Endothelial cell of umbilical vein (primary cell): ENCODE measurements at regions not wholly inside any gene's neighbourhood (a gene's known extent, or its start where the extent isn't known, plus 50 kb on each side); places are given as distances from the start of the nearest gene placed in this dataset.

Experiments used
- BruUV-seq: library from RNA; stranded (reverse); fragments of 400-500 nt; replicated peaks from 2 replicates; lab custom pipeline; 2021; lab: Mats Ljungman, UMichigan
- CTCF ChIA-PET: fragments of 300-600, 350-600 bp; sonication (Branson Sonifier 250); formaldehyde crosslinking; loops from one replicate; lab custom pipeline; 2021; ENCODE audit warnings: antibody characterized with exemption, inconsistent platforms; lab: Charles Lee
- POLR2A ChIA-PET: fragments of 300-600, 350-600 bp; sonication (Branson Sonifier 250); formaldehyde crosslinking; loops from one replicate; lab custom pipeline; 2021; ENCODE audit warnings: antibody characterized with exemption, inconsistent platforms; lab: Charles Lee
- DNase-seq: peaks from one replicate; pipeline ENCODE4 v3.0.0-alpha.2; 2011; ENCODE audit warnings: low read depth, low spot score
- FAIRE-seq: peaks from 2 replicates; lab custom pipeline; 2011; peaks lifted over from hg19 to GRCh38; lab: Jason Lieb, UNC
- H2AFZ ChIP-seq: 2 replicates; pipeline ENCODE4 v1.6.0; 2012; ENCODE audit warnings: low read depth, low read length, control low read depth, inconsistent platforms
- H3K27ac ChIP-seq: 2 replicates; pipeline ENCODE4 v1.5.1; 2011; ENCODE audit warnings: low read depth, mild to moderate bottlenecking, control low read depth, low read length, moderate library complexity; ENCODE audit not compliant: insufficient read depth
- H3K27me3 ChIP-seq, 2 experiments: 2 replicates each; pipeline versions ENCODE4 v1.6.0 to v1.6.1; 2011; ENCODE audit warnings: low read length in 2 of 2, mixed read lengths in 1 of 2; ENCODE audit not compliant: control insufficient read depth in 2 of 2, insufficient read depth in 2 of 2
- H3K36me3 ChIP-seq, 2 experiments: 2 replicates in 1 of 2; 3 replicates in 1 of 2; pipeline ENCODE4 v1.5.1; 2011; ENCODE audit warnings: low read length in 2 of 2, mild to moderate bottlenecking in 1 of 2, moderate library complexity in 1 of 2; ENCODE audit not compliant: control insufficient read depth in 2 of 2, insufficient read depth in 2 of 2; ENCODE audit errors: extremely low read depth in 1 of 2
- H3K4me1 ChIP-seq: 3 replicates; pipeline ENCODE4 v1.5.1; 2011; ENCODE audit warnings: mild to moderate bottlenecking, low read length; ENCODE audit not compliant: control insufficient read depth, insufficient read depth; ENCODE audit errors: extremely low read depth
- H3K4me2 ChIP-seq: 2 replicates; pipeline ENCODE4 v1.6.1; 2011; ENCODE audit warnings: low read length, control low read depth, mixed read lengths; ENCODE audit not compliant: insufficient read depth
- H3K4me3 ChIP-seq, 3 experiments: fragments of 200-600 bp in 1 of 3; sonication (generic), shearing (Covaris generic) in 1 of 3; replicated peaks in 1 of 3; 2 replicates each; pipeline ENCODE4 v1.5.1; 2011 to 2016; ENCODE audit warnings: control low read depth in 3 of 3, low read length in 3 of 3, mild to moderate bottlenecking in 2 of 3, inconsistent platforms in 1 of 3, low read depth in 1 of 3, moderate library complexity in 1 of 3; ENCODE audit not compliant: insufficient read depth in 1 of 3
- H3K79me2 ChIP-seq: 2 replicates; pipeline ENCODE4 v1.6.0; 2012; ENCODE audit warnings: low read length, inconsistent platforms; ENCODE audit not compliant: control insufficient read depth, insufficient read depth
- H3K9ac ChIP-seq: replicated peaks from 2 replicates; pipeline ENCODE3; 2011; ENCODE audit warnings: low read length, control low read depth; ENCODE audit not compliant: insufficient read depth; ENCODE audit errors: extremely low read depth
- H3K9me1 ChIP-seq: replicated peaks from 3 replicates; pipeline ENCODE4 v1.6.0; 2011; ENCODE audit warnings: mild to moderate bottlenecking, low read length; ENCODE audit not compliant: control insufficient read depth, insufficient read depth; ENCODE audit errors: extremely low read depth
- H3K9me3 ChIP-seq: replicated peaks from 2 replicates; pipeline ENCODE4 v1.5.1; 2012; ENCODE audit warnings: low read length, inconsistent platforms; ENCODE audit not compliant: control insufficient read depth, insufficient read depth
- H4K20me1 ChIP-seq: replicated peaks from 2 replicates; pipeline ENCODE3; 2011; ENCODE audit warnings: mild to moderate bottlenecking, low read length; ENCODE audit not compliant: control insufficient read depth, insufficient read depth; ENCODE audit errors: extremely low read depth
- EZH2 ChIP-seq: IDR thresholded peaks from 2 replicates; pipeline ENCODE4 v1.6.1; 2012; ENCODE audit warnings: borderline replicate concordance, low read depth, mild to moderate bottlenecking, moderate library complexity, low read length, inconsistent platforms; ENCODE audit not compliant: severe bottlenecking
- FOS ChIP-seq: IDR thresholded peaks from 2 replicates; pipeline ENCODE4 v1.6.1; 2011; ENCODE audit warnings: mild to moderate bottlenecking, low read length, moderate library complexity, borderline replicate concordance; ENCODE audit not compliant: insufficient read depth
- GATA2 ChIP-seq: IDR thresholded peaks from 2 replicates; pipeline ENCODE4 v1.7.0; 2011; ENCODE audit warnings: low read depth, mild to moderate bottlenecking, moderate library complexity, mixed read lengths, low read length; ENCODE audit not compliant: insufficient read length, insufficient read depth
- JUN ChIP-seq: IDR thresholded peaks from 2 replicates; pipeline ENCODE4 v1.6.1; 2011; ENCODE audit warnings: borderline replicate concordance, low read depth; ENCODE audit not compliant: insufficient read length, insufficient read depth
- MYC ChIP-seq: IDR thresholded peaks from one replicate; pipeline ENCODE4 v1.6.1; 2011; ENCODE audit warnings: mild to moderate bottlenecking, low read depth, low read length
- POLR2A ChIP-seq: IDR thresholded peaks from 2 replicates; pipeline ENCODE4 v1.6.1; 2012; ENCODE audit warnings: low read depth, mild to moderate bottlenecking, control low read depth, low read length
- POLR2AphosphoS5 ChIP-seq: IDR thresholded peaks from 2 replicates; pipeline ENCODE4 v1.6.1; 2012; ENCODE audit warnings: low read depth, mild to moderate bottlenecking, control low read depth, low read length, moderate library complexity; ENCODE audit not compliant: insufficient read depth
- dilution Hi-C: fragments of 300-500 bp; cut with MboI; formaldehyde crosslinking; loops from one replicate; pipeline ENCODE4 v1.15.0; 2019; ENCODE audit warnings: low sequenced_read_pairs; ENCODE audit not compliant: extremely low pct_ligation_motif_present
- intact Hi-C: fragments of 100-400 bp; cut with micrococcal nuclease; formaldehyde crosslinking; loops from one replicate; pipeline ENCODE4 v1.10.0; 2022
- TF ChIP-seq, protein P1 (sequence below), 2 donors: IDR thresholded peaks; 1 replicate in 1 of 2; 2 replicates in 1 of 2; pipeline ENCODE4 v1.5.1; 2011; ENCODE audit warnings: low read length in 2 of 2, mild to moderate bottlenecking in 2 of 2, moderate library complexity in 2 of 2, control low read depth in 1 of 2, inconsistent platforms in 1 of 2, low read depth in 1 of 2; ENCODE audit not compliant: insufficient read depth in 1 of 2; ENCODE audit errors: extremely low read depth in 1 of 2
- TF ChIP-seq, protein P2 (sequence below): IDR thresholded peaks from 2 replicates; pipeline ENCODE4 v1.6.1; 2011; ENCODE audit not compliant: insufficient read depth, insufficient read length

DNA sequence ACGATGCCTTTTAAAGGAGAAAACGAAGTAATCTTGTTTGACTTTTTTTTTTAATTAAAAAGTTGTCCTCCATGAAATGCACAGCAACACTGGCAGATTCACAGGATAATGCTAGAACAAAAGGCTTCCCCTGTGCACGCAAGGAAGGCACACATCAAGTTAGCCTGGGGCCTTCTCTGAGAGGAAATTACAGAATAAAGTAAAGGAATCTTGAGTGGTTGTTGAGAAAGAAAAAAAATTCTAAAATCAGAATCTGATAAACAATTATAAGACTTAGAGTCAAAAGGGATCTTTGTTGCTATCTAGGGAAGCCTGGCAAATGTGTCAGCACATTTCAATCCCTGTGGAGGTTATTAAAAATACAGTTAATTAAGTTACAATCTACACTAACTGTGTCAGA is 946.0 kb downstream of the IGSF11 start:
- H3K9me1 ChIP-seq = no peaks in the 10 kb centered on the region
- no peaks in the 10 kb centered on the region for H3K36me3 ChIP-seq
- no peak overlapping the region for H3K9ac ChIP-seq
- H3K4me3 ChIP-seq = no peak overlapping the region
- no peak overlapping the region for H3K27ac ChIP-seq
- no peak overlapping the region for H2AFZ ChIP-seq
- DNase-seq = no peak
- dilution Hi-C loops = no loop called here
- H3K9me3 ChIP-seq = peaks cover 2% of the 10 kb centered on the region
- no peak for FAIRE-seq
- ChIA-PET CTCF (no interaction called here), POLR2A (no interaction called here)
- TF ChIP-seq POLR2A (no peak), EZH2 (no peak), FOS (no peak), MYC (no peak), JUN (no peak), GATA2 (no peak), POLR2AphosphoS5 (no peak)
- TF ChIP-seq, protein P1, sequence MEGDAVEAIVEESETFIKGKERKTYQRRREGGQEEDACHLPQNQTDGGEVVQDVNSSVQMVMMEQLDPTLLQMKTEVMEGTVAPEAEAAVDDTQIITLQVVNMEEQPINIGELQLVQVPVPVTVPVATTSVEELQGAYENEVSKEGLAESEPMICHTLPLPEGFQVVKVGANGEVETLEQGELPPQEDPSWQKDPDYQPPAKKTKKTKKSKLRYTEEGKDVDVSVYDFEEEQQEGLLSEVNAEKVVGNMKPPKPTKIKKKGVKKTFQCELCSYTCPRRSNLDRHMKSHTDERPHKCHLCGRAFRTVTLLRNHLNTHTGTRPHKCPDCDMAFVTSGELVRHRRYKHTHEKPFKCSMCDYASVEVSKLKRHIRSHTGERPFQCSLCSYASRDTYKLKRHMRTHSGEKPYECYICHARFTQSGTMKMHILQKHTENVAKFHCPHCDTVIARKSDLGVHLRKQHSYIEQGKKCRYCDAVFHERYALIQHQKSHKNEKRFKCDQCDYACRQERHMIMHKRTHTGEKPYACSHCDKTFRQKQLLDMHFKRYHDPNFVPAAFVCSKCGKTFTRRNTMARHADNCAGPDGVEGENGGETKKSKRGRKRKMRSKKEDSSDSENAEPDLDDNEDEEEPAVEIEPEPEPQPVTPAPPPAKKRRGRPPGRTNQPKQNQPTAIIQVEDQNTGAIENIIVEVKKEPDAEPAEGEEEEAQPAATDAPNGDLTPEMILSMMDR (IDR thresholded peaks at IDR 0.05; ENCODE audit: extremely low read depth in 1 of 2, insufficient read depth in 1 of 2, low read depth in 1 of 2, low read length in 2 of 2) = no peak
- TF ChIP-seq, protein P2, sequence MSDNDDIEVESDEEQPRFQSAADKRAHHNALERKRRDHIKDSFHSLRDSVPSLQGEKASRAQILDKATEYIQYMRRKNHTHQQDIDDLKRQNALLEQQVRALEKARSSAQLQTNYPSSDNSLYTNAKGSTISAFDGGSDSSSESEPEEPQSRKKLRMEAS = no peak
- H3K4me1 ChIP-seq = no peaks in the 10 kb centered on the region
- no peaks in the 10 kb centered on the region for H3K27me3 ChIP-seq
- no peaks in the 10 kb centered on the region for H4K20me1 ChIP-seq
- no TSS peak for BruUV-seq
- no peak overlapping the region for H3K4me2 ChIP-seq
- intact Hi-C loops = no loop called here
- H3K79me2 ChIP-seq = no peaks in the 10 kb centered on the region
